ENCODE measurements at regions not wholly inside any gene's neighbourhood (a gene's known extent, or its start where the extent isn't known, plus 50 kb on each side); places are given as distances from the start of the nearest gene placed in this dataset.
"Not testable (repeated sequence)": the region's sequence is repeated elsewhere in the genome, so short reads cannot be mapped to it uniquely, and the experiment has no call there.

DNA sequence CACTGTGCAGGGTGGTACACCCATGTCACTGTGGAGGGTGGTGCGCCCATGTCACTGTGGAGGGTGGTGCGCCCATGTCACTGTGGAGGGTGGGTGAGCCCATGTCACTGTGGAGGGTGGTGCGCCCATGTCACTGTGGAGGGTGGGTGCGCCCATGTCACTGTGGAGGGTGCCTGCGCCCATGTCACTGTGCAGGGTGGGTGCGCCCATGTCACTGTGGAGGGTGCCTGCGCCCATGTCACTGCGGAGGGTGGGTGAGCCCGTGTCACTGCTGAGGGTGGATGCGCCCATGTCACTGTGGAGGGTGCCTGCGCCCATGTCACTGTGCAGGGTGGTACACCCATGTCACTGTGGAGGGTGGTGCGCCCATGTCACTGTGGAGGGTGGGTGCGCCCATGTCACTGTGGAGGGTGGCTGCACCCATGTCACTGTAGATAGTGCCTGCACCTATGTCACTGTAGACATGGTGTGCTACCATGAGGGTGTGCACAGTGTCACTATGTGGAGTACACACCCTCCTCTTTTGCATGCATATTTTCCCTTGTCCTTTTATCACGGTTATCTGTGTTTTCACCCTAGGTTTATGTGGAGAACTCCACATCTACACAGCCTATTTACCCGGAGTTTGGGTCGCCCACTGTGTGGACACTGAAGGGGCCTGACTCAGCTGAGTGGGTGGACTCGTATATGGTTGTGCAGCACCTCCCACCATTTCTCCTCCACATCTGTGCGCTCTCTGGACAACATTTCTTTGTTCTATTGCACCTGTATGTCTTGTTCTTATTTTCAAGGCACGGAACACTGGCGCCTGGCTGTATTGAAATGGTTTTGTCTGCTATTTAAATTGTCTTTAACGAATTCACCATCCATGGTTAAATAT, 222.4 kb downstream of the ERMARD start:
- DNase-seq: not testable (repeated sequence)

DNA sequence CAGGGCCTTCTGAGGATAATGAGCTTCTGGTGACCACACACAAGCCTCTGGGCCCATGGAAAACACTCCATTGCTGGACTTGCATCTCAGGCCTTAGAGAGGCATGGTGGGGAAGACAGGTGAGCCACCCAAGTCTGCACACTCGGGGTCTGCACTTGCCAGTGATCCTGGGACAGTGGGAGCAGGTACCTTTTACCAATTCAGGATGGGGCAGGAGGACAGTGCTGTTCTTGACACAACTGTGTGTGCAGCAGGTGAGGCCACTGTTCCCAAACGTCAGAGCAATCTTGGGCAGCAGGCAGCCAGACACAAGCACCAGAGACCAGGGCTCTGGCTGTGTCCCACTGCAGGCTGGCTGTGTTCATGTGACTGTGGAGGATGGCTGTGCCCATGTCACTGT, 221.3 kb downstream of the ERMARD start:
- DNase-seq: no peak

DNA sequence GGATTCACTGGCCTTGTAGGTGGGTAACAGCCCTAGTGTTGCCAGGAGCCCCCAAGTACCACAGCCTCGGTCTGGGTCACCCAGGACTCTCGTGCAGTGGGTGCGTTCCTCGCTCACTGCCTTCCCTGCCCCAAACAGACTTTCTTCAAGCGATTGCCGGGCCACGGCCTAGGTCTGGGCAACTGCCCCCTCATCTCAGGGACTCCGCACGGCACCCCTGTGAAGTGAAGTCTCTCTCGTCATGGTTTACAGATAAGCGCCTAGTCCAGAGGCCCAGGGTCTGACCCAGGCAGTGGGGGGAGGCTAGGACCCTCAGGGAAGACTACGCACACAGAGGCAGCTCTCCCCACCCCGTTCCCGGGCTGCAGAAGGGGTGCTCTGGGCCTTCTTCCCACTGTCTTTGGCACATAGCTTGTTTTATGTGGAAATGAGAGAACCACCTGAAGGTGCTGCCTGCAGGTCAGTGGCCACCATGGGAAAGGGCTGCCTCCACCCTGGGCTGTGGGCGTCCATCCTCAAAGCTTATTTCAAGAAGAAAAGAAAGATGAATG, 220.8 kb downstream of the ERMARD start:
- DNase-seq: no peak

DNA sequence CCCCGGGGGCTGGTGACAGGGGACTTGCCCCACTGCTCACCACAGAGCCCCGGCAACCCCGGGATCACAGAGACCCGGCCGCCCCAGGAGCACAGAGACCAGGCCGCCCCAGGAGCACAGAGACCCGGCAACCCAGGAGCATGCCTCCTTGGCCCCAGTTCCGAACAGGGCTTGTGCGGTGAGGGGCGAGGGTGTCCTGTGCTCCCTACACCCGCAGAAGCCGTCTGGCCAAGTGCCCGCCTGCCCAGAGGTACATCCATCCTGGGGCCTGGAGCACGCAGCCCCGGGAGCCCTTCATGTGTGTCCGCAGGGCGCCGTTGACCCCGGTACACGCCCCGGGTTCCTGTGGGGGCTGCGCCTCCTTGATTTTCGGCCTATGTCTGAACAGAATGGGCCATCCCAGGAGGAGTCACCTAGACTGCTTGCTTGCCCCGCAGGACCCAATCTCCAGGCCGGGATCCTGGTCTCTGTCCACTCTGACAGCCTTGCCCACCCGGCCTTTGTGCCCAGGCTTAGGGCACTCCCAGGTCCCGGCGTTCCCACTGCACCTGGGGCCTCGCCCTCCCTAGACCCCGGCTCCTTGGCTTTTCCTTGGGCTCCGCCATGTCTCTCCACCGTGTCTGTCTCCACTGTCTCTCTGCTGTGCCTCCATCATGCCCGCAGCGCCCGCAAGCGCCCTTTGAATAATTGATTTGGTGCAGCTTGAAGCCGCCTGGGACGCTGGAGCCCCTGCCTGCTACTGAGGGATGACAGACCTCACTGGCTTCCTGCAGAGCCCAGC, 219.8 kb downstream of the ERMARD start:
- DNase-seq: no peak

DNA sequence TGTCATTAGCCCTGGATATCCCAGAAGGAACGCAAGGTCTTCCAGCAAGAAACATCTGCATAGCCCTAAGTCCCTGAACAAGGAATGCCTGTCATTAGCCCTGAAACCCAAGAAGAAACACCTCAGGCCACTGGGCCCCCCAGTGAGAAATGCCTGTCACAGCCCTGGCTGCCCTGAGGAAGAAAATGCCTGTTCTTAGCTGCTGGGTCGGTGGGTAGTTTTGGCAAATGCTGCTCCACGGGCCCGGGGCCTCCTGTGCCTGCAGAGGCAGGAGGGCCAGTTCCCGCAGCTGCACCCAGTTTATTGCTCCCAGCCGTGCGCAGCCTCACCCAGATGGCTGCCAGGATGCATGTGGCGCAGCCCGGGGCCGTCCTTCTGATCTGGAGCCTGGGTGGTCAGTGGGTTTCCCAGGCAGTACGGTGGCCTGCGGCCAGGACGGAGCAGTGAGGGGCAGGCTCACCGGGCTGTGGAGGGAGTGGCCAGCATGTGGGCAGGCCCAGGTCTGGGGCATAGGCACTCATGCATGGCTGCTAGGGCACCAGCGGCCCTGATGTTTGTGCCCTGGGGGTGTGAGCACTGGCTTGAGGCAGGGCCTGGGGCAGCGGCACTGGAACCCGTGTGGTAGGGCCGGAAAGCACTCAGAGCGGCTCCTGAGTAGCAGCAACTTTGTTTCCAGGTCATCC, 219.0 kb downstream of the ERMARD start:
- DNase-seq: no peak

DNA sequence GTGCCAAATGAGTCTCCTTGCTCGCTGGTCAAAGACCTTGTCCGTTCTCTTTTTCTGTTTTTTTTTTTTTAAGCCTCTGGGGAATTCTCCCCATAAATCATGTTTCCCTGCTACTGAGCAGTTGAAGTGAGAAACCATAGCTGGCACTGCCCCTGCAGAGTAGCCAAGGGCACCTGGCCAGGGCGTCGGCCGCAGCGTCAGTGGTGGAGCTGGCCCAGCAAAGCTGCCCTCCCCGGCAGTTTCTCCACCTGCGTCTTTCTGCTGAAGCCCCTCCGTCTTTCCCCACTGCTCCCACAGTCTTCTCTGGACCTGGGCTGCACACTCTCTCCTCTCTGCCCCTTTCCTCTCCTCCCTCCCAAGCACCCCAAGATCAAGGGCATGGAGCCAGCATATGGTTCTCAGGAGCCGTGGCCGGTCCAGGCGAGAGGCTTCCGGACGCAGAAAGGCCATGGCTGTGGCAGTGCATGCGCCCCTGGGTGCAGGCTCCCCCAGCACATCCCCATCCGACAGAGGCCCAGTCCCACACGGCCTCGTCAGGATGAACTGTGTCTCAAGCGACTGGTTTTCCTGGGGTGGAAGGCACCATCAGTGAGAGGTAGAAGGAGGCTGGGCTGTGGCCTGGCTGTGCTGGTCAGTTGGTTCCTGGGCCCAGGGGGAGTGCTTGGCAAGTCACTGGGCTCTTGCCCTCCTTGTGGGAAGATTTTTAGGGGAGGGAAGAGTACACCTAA, 218.1 kb downstream of the ERMARD start:
- no peak for DNase-seq

DNA sequence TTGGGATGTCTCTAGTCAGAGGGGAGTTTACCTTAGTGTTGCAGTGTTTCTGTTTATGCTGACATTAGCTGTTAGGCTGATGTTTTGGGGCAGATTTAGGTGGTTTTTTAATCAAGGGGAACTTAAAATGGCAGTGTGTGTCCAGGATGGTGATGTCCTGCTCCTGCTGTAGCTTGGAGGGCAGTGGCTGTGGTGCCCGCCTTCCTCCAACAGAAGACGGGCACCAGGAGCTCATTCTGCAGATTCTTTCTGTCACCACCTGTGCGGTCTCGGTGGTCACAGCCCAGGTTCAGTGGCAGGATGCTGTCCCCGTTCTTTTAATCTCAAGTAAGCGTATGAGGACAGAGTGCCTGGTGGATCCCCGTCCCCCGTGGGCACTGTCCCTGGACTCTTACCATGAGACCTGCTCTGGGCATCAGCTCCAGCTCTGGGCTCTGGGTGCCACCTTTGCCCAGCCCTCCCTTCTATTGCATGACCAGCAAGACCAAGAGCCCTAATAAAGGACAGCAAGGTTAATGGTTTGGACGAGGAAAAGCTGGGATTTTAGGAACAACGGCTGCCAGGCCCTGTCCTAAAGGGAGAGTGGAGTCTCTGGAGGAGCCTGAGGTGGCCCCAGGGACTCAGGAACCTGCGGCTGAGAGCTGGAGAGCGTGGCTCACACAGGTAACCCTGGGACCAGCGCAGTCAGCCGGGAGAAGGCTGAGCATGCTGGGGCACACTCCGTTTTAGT, 217.3 kb downstream of the ERMARD start:
- no peak for DNase-seq

DNA sequence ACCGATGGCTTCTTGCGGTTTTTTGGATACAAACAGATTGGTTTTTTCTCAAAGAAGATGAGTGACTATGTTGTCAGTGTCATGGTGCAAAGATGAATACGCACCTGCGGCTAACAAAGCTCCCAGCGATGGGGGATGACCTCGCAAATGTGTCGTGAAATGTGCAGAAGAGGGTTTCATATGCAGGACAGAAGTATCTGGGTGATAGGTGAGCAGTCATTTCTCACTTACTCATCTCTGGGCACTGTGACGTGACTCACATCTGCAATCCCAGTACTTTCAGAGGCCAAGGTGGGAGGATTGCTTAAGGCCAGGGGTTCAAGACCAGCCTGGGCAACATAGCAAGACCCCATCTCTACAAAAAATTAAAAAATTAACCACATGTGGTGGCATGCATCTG, 216.3 kb downstream of the ERMARD start:
- DNase-seq: no peak

DNA sequence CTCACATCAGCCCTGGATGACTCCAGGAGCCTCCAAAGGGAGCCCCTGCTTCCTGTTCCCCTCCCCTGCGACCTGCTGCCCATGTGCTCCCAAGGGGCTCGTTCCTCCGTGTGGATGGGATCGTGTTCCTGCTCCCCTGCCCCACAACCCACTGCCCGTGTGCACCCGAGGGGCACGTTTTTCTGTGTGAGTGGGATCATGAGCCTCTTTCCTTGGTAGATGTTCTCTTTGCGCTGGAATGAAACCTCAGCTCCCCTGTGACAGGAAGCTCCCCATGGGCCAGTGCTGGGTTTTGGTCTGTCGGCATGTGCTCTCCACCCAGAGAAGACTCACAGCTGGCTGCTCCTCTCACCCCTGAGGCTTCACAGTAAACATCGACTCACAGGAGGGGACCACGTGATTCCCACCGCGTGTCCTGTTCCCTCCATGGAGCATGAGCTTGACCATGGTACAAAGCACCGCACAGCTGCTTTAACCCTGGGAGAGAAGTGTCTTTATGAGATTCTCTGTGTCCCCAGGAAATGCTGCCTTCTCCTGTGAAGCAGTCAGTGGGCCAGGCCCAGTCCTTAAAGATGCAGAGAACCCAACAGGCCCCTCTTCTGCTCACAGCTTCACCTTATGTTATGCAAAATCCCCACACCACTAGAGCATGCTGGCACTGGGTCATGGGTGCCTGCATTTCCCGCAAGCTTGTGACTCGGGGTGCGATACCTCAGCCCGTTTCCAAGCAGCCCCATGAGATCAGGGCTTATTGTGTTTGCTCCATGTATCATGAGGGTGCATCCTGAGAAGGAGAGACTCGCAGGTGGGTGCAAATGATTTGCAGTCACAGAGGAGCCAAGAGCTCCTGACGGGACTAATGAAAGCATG, 215.1 kb downstream of the ERMARD start:
- DNase-seq: no peak

DNA sequence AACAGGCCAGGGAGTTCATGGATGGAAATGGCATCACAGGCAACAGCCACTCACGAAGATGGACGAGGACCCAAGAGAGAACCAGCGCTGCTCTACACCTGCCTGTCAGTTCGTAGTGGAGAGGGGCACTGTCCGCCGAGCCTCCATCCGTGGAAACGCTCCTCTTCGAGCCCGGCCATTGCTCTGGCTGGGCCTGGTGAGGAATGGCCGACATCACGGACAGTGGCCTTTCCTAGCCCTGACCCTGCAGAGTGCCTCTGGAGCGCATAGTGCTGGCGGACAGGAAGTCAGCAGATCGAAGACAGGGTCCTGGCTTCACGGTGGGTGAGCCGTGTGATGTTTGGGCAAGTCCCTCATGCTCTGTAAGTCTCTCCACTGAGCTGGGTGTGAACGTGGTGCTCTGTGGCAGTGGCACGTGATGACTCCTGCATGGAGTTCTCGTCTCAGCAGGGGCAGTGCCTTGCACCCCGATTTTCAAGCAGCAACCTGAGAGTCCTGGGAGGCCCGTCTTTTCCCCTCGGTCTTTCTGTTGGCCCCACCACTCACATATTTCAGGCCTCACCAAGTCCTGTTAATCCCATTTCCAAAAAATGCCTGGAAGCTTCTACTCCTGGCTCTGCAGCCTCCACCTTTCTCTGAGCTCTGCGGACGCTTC, 214.4 kb downstream of the ERMARD start:
- no peak for DNase-seq

DNA sequence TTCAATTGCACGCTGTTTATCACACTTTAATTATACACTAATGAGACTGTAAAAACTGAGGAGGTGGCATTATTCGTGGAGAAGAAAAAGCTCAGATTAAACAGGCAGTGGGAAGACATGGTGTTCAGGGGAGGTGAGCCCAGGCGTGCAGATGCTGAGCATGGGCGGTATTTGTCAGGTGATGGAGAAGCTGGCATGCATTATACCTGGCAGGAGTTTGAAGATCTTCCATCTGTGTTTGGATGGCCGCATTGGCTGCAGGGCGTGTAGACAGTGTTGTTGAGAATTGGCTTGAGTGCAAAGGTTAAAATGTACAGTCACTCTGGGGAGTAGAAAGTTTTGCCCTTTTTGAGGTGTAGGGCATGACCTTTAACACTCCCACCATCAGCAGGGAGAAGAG, 213.8 kb downstream of the ERMARD start:
- DNase-seq: no peak

DNA sequence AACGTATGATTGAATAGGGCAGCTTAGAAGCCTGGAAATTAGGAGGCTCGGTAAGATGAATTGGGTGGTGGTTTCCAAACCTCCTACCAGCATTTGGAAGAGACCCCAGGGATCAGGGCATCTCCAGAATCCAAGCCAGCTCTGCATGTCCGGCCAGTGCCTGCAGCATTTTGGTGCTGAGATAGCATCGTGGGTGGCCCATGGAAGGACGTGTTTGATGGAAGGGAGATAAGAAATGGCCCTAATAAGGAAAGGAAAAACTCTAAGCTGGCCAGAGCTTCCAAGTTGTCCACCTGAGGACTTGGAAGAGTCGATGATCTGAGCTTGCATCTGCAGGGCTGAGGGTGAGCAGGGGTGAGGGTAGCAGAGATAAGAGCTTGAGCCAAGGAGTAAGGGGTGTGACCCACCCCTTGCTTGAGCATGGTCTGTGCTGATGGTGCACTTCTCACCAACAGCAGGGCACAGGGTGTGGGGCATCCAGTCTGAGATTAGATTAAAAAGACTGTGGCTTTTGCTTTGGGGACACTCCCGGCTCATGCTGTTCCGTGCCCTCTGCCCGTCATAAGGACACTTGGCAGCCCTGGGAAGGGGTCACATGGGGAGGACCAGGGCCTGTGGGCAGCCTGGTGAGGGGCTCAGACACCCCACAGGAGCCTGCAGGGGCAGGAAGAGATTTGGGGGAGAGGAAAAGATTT, 213.2 kb downstream of the ERMARD start:
- DNase-seq: no peak

DNA sequence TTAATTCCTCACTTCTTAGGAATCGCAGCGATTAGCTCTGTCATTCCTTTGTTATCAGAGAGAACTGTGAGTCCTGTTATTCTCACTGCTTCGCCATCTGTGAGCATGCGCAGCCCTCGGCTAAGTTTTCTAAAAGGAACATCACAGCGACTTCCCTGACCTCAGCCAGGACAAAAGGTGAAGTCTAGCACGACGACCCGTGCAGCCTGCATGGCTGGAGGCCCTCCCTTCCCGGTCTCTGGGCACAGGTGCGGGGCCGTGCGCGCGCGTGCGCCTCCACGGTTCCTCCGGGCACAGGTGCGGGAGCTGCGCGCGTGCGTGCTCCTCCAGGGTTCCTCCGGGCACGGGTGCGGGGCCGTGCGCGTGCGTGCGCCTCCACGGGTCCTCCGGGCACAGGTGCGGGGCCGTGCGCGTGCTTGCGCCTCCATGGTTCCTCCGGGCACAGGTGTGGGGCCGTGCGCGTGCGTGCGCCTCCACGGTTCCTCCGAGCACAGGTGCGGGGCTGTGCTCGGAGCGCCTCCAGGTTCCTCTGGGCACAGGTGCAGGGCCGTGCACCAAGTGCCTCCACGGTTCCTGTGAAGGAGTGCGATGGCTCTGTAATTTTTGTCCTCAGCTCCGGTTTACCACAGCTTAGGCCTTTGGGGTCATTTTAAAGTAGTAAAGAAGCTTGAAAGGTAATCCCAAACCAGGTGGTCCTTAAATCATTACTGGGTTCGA, 212.3 kb downstream of the ERMARD start:
- DNase-seq: no peak

DNA sequence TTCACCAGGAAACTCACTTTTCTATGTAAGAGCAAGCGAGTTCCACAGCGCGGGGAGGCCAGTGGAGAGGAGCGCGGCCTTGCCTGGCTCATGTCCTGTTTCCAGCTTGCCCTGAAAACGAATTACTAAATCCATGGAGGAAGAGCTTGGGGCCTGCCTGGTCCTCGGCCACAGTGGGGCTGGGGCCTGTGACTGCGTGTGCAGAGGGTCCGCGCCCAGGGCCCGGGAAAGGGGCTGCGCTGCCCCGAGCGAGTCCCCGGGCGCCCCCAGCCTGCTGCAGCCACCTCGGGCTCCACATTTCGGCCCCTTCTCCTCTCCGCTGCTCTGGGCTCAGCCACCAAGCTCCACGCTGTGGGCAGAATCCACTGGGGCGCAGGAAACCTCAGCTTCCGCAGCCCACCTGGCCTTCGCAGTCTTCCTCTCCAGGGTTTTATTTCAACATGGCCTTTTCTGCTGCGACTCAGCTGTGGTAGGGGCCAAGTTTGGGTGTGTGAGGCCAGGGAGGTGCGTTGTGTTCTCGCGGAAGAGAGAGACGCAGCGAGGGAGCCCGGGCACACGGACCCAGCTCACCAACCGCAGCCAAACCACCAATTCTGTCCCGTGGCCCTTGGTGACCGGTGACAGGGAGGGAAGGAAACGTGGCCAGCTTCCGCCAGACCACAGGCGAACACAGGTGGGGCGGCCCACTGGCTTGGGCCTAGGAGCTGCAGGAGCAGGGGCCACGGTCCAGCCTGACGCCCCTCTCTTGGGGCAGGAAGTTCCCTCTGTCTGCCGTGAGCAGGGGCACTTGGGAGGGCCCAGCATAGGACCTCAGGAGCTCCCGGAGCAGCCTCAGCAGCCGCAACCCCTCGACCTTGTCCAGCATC, 211.4 kb downstream of the ERMARD start:
- no peak for DNase-seq

DNA sequence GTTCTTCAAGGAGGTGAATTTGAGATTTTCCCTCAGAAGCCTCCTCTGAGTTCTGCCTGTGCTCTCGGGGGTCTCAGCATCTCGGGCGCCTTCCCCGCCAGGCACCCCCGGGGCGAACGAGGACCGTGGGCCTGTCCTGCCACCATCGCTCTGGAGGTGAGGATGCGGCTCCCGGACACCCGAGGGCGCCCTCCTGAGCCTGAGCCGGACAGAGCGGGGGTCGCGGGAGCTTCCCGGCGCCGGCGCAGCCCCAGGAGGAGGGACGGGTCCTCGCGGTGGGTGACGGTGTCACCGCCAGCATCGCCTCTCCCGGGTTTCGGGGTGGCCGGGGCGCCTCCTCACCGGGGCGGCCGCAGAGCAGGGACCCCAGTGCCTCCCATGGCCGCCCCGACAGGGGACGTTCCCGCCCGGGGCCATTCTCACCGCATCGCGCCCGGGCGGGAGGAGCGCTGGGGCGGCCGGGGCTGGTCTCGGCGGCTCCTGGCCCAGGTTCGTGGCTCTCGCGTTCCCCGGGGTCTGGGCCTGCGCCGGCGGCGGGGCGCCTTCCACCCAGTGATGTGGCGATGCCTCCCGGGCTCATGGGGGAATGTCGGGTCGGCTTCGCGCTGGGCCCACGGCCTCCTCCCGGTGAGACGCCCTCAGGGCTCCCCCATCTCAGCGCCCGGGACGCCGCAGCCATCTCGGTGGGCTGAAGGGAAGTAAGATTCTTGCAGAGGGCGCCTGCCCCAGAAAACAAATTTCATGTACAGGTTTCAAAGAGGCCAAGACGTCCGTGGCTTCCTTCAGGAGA, 210.5 kb downstream of the ERMARD start:
- DNase-seq: no peak

DNA sequence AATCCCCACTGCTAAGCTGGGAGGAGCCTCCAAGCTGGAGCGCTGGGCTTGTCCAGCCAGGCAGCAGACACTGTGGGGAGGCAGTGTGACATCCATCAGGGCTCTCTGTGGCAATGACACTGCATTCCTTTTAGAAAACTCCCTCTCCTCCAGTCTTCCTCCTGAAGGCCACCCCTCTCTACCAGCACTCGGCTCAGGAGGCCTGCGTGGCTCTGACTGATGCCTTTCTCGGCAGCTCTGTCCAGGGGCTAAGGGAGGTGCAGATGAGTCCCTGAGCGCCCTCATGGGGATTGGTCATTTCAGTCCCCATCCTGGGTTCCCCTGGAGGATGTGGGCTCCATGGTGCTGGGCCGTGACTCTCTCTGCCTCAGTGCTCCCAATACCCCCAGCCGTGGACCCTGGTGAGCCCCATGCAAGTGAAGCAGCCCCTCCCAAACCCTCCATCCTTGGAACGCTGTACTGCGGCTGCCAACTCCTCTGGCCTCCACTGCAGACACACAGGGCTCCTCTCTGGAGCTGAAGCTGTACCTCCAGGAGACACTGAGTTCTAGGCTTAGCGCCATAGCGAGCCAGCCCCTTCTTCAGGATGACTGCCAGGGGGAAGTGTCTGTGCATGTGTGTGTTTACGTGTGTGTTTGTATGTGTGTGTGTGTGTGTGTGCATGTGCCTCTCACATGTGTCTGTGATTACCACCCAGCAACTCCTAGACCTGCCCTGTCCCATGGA, 209.6 kb downstream of the ERMARD start:
- DNase-seq: no peak

Measured in T-helper 9 cell (primary cell).